BLaER1 (cell line): ENCODE measurements at regions not wholly inside any gene's neighbourhood (a gene's known extent, or its start where the extent isn't known, plus 50 kb on each side); places are given as distances from the start of the nearest gene placed in this dataset.

ENCODE experiments used
- H3K27ac ChIP-seq: shearing (Covaris generic); formaldehyde crosslinking; 2 replicates; pipeline ENCODE4 v1.8.1; 2022
- H3K27me3 ChIP-seq: shearing (Covaris generic); formaldehyde crosslinking; 2 replicates; pipeline ENCODE4 v1.8.1; 2022
- H3K36me3 ChIP-seq: shearing (Covaris generic); formaldehyde crosslinking; 2 replicates; pipeline ENCODE4 v1.8.1; 2022
- H3K4me1 ChIP-seq: shearing (Covaris generic); formaldehyde crosslinking; 2 replicates; pipeline ENCODE4 v1.8.1; 2022
- H3K4me2 ChIP-seq: shearing (Covaris generic); formaldehyde crosslinking; 2 replicates; pipeline ENCODE4 v1.8.1; 2022
- H3K4me3 ChIP-seq: shearing (Covaris generic); formaldehyde crosslinking; 2 replicates; pipeline ENCODE4 v1.8.1; 2022
- H3K9ac ChIP-seq: shearing (Covaris generic); formaldehyde crosslinking; 2 replicates; pipeline ENCODE4 v1.8.1; 2022
- H3K9me3 ChIP-seq: shearing (Covaris generic); formaldehyde crosslinking; 2 replicates; pipeline ENCODE4 v1.8.1; 2022
- H4K20me1 ChIP-seq: shearing (Covaris generic); formaldehyde crosslinking; 2 replicates; pipeline ENCODE4 v1.8.1; 2022
- Cebpa-rat ChIP-seq: shearing (Covaris generic); IDR thresholded peaks from 2 replicates; pipeline ENCODE4 v1.8.1; 2022

DNA sequence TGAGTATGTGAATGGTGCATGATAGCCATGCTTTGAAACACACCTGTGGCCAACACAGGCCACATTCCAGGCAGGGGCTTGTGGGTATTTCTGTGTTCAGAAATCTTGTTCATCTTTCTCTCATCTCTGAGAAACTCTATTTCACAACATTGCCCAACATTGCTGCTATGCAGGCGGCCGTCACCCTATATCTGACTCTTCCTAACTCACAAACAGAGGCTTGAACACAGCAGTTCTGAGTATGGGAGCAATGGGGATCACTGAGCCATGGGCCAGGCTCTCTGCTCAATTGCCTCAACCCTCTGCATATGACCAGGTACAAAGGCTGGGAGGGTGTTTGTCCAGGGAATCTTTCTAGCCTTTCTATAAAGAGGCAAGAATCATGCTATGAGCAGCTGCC lies 259.9 kb downstream of the BUD13 start:
- Histone ChIP-seq H3K4me3 (no peak overlapping the region), H4K20me1 (no peaks in the 10 kb centered on the region), H3K4me2 (no peak overlapping the region), H3K27ac (no peak overlapping the region), H3K9me3 (no peaks in the 10 kb centered on the region), H3K9ac (no peak overlapping the region), H3K27me3 (no peaks in the 10 kb centered on the region), H3K36me3 (no peaks in the 10 kb centered on the region), H3K4me1 (no peaks in the 10 kb centered on the region)
- no peak for TF ChIP-seq Cebpa-rat

DNA sequence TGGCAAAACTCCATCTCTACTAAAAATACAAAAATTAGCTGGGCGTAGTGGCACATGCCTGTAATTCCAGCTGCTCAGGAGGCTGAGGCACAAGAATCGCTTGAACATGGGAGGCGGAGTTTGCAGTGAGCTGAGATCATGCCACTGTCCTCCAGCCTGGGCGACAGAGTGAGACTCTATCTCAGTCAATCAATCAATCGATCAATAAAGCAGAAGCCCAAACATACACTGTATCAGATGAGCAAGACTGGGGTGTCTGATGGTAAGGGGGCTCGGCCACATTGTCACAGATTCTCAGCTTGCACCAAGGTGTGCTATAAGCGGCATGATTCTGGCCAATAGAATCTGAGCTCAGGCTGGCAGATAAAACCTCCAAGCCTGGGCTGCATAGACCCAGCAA lies 261.1 kb downstream of the BUD13 start:
- H3K36me3 ChIP-seq = no peaks in the 10 kb centered on the region
- no peak for TF ChIP-seq Cebpa-rat
- H3K4me3 ChIP-seq = no peak overlapping the region
- H3K9me3 ChIP-seq = no peaks in the 10 kb centered on the region
- no peaks in the 10 kb centered on the region for H4K20me1 ChIP-seq
- H3K4me1 ChIP-seq = no peaks in the 10 kb centered on the region
- H3K27ac ChIP-seq = no peak overlapping the region
- no peak overlapping the region for H3K4me2 ChIP-seq
- H3K27me3 ChIP-seq = no peaks in the 10 kb centered on the region
- H3K9ac ChIP-seq = no peak overlapping the region

DNA sequence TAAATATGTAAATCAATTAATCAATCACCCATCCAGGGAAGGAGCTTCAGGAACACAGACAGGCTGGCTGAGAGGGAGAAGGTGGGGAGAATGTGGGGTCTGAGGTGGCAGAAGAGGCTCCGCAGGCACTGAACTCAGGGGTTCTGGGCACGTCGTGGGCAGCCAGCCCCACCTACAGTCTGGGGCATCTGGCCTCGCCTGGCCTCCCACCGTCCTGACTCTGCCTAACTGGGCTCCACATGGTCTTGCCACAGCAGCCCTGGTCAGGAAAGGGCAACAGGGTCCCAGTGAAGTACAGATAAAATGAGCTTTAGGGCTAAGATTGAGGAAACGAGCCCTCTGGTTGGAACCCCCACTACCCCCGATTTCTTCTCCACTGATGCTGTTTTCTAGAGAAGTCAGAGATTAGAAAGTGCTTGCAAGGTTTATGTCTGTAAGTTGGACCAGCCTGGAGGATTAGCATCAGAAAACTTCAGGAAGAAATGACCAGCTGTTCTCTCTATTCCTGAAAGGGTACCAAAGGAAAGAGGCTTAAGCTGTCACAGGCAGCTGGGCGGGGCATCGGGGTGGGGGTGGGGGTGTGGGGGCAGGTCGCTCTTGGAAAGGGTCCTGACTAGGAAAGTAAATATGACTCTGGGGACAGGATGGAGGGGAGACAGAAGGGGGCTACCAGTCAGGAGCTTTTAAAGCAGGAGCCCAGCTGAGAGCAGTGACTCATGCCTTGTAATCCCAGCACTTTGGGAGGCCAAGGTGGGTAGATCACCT lies 261.7 kb downstream of the BUD13 start:
- Histone ChIP-seq H3K9me3 (no peaks in the 10 kb centered on the region), H4K20me1 (no peaks in the 10 kb centered on the region), H3K4me3 (no peak overlapping the region), H3K4me1 (no peaks in the 10 kb centered on the region), H3K9ac (no peak overlapping the region), H3K36me3 (no peaks in the 10 kb centered on the region), H3K27ac (no peak overlapping the region), H3K27me3 (no peaks in the 10 kb centered on the region), H3K4me2 (no peak overlapping the region)
- no peak for TF ChIP-seq Cebpa-rat

DNA sequence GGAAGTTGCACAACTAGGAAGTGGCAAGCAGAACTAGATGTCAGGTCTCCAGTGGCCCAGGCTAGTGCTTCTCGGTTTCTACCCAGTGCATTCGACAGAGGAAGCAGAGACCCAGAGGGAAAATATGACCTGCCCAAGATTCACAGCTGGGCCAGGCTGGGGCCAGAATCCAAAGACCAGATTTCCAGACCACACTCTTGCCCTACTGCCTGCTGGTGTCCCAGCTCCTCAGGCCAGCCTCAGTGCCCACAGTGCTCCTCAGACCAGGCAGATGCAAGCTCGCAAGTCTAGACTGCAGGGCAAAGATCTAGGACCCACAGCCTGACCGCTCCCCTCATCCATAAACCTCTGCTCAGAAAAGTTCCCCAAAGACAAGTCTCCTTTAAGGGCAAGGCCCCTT lies 262.6 kb downstream of the BUD13 start:
- H3K4me3 ChIP-seq = no peak overlapping the region
- no peaks in the 10 kb centered on the region for H3K9me3 ChIP-seq
- no peak overlapping the region for H3K4me2 ChIP-seq
- H3K4me1 ChIP-seq = no peaks in the 10 kb centered on the region
- no peaks in the 10 kb centered on the region for H3K36me3 ChIP-seq
- no peaks in the 10 kb centered on the region for H3K27me3 ChIP-seq
- no peak overlapping the region for H3K9ac ChIP-seq
- H3K27ac ChIP-seq = no peak overlapping the region
- H4K20me1 ChIP-seq = no peaks in the 10 kb centered on the region
- no peak for TF ChIP-seq Cebpa-rat

DNA sequence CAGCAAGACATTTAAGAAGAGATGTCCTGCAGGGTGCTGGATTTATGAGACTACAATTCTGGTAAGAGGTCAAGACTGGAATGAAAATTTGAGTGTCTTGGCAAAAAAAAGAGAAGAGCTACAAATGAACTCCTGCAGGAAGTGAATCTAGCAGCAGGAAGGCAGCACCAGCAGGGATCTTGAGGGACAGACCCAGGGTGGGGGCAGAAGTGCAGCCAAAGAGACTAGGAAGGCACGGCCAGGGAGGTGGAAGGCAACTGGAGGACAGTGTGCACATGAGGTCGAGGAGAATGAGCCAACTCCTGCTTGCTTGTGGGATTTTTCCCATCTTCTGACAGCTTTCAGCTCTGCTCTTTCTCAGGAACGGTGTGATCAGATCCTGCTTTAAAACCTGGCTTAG lies 263.2 kb downstream of the BUD13 start:
- TF ChIP-seq Cebpa-rat = no peak
- no peaks in the 10 kb centered on the region for H3K27me3 ChIP-seq
- no peak overlapping the region for H3K9ac ChIP-seq
- H3K9me3 ChIP-seq = no peaks in the 10 kb centered on the region
- H3K4me1 ChIP-seq = no peaks in the 10 kb centered on the region
- H3K4me3 ChIP-seq = no peak overlapping the region
- H3K27ac ChIP-seq = no peak overlapping the region
- no peaks in the 10 kb centered on the region for H3K36me3 ChIP-seq
- H3K4me2 ChIP-seq = no peak overlapping the region
- H4K20me1 ChIP-seq = no peaks in the 10 kb centered on the region

- Histone ChIP-seq H3K27me3 (no peaks in the 10 kb centered on the region), H3K9me3 (no peaks in the 10 kb centered on the region), H4K20me1 (no peaks in the 10 kb centered on the region), H3K27ac (no peak overlapping the region), H3K36me3 (no peaks in the 10 kb centered on the region), H3K4me1 (no peaks in the 10 kb centered on the region), H3K4me2 (no peak overlapping the region), H3K4me3 (no peak overlapping the region), H3K9ac (no peak overlapping the region)
- TF ChIP-seq Cebpa-rat = no peak
Measured at GRCh38 chr11:116507849-116508695, 264.7 kb downstream of the BUD13 start.

GRCh38 chr11:116507016-116507415 lies 265.8 kb downstream of the BUD13 start:
- Histone ChIP-seq H3K4me2 (no peak overlapping the region), H3K9me3 (no peaks in the 10 kb centered on the region), H3K27me3 (peaks cover 8% of the 10 kb centered on the region), H4K20me1 (no peaks in the 10 kb centered on the region), H3K4me3 (no peak overlapping the region), H3K9ac (no peak overlapping the region), H3K36me3 (no peaks in the 10 kb centered on the region), H3K4me1 (no peaks in the 10 kb centered on the region), H3K27ac (no peak overlapping the region)
- TF ChIP-seq Cebpa-rat = no peak

- Histone ChIP-seq H3K4me2 (no peak overlapping the region), H4K20me1 (no peaks in the 10 kb centered on the region), H3K9ac (no peak overlapping the region), H3K27me3 (peaks cover 15% of the 10 kb centered on the region), H3K4me1 (no peaks in the 10 kb centered on the region), H3K4me3 (no peak overlapping the region), H3K9me3 (no peaks in the 10 kb centered on the region), H3K27ac (no peak overlapping the region), H3K36me3 (no peaks in the 10 kb centered on the region)
- TF ChIP-seq Cebpa-rat = no peak
Measured at GRCh38 chr11:116506263-116506825, 266.4 kb downstream of the BUD13 start.

DNA sequence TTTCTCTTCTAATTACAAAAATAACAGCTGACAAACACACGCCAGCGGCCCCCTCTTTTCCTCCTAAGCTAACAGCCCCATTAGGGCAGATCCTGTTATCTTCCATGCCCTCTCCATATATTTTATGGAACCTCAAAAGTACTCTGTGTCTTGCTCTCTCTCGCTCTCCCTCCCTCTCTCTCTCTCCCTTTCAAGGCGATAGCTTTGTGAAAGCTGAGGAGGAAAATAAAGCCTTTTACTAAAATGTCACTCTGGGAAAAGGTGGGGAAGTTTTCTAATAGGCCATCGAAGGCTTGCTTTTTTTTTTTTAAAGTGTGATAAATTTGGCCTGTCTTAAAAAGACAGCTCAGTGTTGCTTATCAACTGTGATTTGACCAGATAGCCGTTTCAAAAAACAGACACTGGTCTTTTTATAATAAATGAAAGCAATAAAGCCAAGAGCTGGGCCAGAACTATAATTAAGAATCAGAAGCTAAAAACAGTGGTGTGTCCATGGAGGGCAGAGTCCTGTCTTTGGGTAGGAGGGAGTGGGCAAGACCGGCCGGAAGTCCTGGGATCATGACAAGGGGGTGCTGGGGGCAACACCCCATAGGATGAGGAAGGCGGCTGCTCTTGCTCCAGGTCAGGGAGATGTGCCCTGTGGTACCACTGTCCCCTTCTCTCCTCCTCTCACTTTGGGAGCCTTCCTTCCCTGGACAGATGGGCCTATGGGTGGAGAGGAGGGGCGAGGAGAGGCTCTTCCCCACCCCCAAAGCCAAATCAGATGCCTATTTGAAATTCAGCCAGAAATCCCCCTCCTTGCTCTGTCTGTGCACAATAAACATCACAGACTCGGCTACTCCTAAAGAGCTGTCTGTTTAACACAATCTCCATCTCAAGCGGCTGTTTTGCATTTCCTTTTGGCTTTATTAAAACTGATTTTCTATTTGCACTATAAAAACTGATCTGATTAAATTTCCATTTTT lies 267.2 kb downstream of the BUD13 start:
- Histone ChIP-seq H3K4me1 (no peaks in the 10 kb centered on the region), H3K9me3 (no peaks in the 10 kb centered on the region), H3K27me3 (peaks cover 23% of the 10 kb centered on the region), H3K9ac (no peak overlapping the region), H3K27ac (no peak overlapping the region), H3K4me2 (no peak overlapping the region), H4K20me1 (no peaks in the 10 kb centered on the region), H3K36me3 (no peaks in the 10 kb centered on the region), H3K4me3 (no peak overlapping the region)
- no peak for TF ChIP-seq Cebpa-rat
